Middle frontal gyrus (tissue), 1 donor: ENCODE measurements at regions not wholly inside any gene's neighbourhood (a gene's known extent, or its start where the extent isn't known, plus 50 kb on each side); places are given as distances from the start of the nearest gene placed in this dataset.

Experiments used
- DNase-seq: peaks from one replicate; pipeline ENCODE4 v3.0.0-alpha.2; 2015; ENCODE audit warnings: low spot score; ENCODE audit errors: extremely low spot score

- no peak for DNase-seq
Observed at GRCh38 chr2:236946871-236947270, 138.8 kb upstream of the COPS8 start.

- DNase-seq = no peak
Observed at GRCh38 chr2:236947294-236947693, 138.4 kb upstream of the COPS8 start.

- no peak for DNase-seq
Observed at GRCh38 chr2:236947896-236948295, 137.8 kb upstream of the COPS8 start.

DNA sequence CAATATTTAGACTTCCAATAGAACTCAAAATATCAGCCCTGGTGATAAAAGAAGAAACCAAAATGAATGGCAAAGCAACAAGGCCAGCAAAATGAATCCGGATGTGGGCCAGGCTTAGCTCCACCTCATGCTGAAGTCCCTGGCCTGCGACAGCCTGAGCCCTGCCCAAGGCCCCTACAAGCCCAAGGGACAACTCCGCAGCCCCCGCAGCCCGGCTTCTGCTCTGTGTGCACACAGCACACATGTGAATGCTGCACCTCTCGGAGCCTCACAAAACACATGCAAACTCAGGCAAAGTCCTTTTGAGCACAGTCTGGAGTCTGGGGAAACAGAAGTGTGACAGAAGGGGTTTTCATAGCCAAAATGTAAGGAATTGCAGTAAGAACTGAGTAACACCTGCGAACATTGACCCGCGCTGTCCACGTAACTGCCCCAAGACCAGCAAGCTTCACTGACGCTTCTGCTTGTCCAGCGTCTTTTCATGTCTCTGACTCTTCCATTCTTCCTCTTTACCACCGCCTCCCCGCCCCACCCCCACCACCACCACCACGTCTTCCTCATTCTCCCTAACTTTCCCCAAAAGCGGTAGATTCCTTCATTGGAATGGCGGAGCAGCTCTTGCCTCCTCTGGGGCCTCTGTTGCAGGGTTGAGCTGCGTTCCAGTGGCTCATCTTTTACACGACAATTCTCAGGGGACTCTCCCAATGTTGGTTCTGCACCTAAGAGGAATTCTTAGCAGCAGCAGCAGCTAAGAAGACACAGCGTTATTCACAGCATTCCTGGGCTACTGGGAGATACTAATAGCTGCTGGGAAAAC lies 136.4 kb upstream of the COPS8 start:
- DNase-seq = no peak

- no peak for DNase-seq
Observed at GRCh38 chr2:236951830-236952475, 133.7 kb upstream of the COPS8 start.

GRCh38 chr2:236954641-236955040 lies 131.0 kb upstream of the COPS8 start:
- no peak for DNase-seq

GRCh38 chr2:236955521-236956030 lies 130.1 kb upstream of the COPS8 start:
- no peak for DNase-seq

- DNase-seq = no peak
Observed at GRCh38 chr2:236956031-236956618, 129.6 kb upstream of the COPS8 start.

DNA sequence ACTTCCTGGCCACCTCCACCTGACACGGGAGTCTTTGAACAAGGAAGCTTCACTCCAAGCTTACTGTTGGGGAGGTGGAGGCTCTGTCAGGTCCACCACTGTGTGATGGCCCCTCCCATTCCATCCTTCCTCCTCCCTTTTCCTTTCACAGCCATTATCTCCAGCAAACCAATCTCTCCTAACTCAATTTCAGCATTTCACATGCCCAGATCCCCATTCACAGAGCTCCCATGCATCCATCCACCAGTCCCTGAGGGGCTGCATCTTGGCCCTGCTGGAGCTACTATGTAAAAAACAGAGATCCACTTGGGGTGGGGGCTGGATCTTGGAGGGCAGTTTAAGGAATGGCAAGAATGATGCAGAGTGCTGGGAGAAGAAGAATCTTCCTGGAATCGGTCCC lies 129.0 kb upstream of the COPS8 start:
- DNase-seq = no peak

- DNase-seq = no peak
Observed at GRCh38 chr2:236959036-236959435, 126.7 kb upstream of the COPS8 start.

DNA sequence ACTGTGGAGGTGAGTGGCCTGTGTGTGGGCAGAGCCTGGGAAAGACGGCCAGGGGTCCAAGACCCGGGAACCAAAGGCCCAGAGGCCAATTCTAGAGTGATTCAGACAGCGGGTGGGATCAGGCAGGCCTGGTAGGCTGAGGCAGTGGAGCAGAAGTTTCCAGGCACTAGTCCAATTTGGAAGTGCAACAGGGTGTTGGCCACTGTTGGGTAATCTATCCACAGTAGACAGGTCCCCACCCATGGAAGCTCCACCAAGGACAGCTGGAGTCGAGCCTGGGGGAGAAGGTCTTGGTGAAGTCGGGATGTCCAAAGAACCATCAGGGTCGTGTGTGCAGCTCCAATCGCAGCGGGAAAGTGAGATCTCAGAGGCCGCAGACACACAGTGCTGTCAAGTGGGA lies 125.8 kb upstream of the COPS8 start:
- no peak for DNase-seq

DNA sequence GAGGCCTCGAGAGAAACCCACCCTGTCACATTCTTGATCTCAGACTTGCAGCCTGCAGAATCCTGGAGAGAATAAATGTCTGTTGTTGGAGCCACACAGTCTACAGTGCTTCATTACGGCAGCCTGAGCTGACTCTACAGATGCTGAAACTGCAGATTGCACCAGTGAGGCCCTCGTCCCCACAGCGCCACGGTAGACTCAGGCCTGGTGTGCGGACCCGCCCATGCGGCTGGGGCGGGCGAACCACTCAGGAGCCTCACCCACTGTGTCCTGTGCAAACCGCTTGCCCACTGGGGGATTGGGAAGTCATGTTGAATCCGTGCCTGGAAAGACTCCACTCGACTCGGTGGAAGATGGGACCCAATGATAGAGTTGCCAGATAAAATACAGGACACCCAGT lies 125.2 kb upstream of the COPS8 start:
- DNase-seq = no peak

GRCh38 chr2:236962816-236963215 lies 122.9 kb upstream of the COPS8 start:
- DNase-seq = no peak

GRCh38 chr2:236963631-236964182 lies 122.0 kb upstream of the COPS8 start:
- DNase-seq = no peak

- no peak for DNase-seq
Observed at GRCh38 chr2:236964291-236964690, 121.4 kb upstream of the COPS8 start.

DNA sequence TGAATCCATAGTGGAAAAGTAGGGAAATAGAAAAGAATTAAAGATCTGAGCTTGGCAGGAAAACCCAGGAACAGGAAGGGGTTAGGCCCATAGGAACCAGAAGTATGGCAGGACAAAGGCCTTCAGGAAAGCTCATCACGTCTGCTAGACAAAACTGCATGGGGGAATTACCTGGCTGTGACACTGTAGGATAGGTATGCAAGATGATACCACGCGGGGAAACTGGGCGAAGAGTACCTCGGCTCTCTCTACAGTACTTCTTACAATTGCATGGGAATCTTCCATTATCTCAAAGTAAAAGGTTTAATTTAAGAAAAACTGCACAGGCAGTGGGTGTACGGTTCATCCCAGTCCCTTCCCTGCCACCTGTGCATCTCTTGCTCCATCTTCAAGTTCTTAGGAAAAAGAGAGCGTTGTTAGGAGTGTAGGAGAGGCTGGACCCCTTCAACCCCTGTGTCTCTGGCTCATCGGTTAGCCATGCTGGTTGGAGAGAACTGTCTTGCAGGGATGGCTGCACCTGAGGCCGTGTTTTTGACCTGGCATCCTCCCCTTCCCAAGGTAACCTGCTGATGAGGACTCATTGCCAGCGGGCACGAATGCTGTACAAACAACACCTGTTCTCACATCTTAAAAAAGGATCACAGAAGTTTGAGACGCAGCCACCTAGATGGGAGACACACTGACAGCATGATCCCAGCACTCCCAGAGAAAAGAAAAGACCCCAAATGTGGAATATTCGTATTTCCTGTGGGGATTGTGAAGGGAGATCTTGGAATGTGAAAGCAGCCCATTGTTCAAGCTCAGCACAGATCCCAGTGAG lies 120.5 kb upstream of the COPS8 start:
- no peak for DNase-seq

DNA sequence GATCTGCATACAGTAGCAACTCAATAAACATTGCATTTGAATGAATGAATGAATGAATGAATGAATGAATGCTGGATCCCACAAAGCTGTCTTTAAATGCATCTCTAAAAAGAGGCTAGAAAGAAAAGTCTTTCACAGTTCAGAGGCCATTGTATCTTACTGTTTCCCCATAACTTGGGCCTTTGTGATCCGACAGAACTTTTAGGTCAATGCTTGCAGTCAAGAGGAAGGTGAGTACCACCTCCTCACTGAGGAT lies 119.9 kb upstream of the COPS8 start:
- DNase-seq = no peak

GRCh38 chr2:236967499-236967783 lies 118.2 kb upstream of the COPS8 start:
- no peak for DNase-seq

- no peak for DNase-seq
Observed at GRCh38 chr2:236968101-236968879, 117.4 kb upstream of the COPS8 start.

GRCh38 chr2:236968880-236969534 lies 116.7 kb upstream of the COPS8 start:
- no peak for DNase-seq
